IPS DF 19.7 (cell line): ENCODE measurements at regions not wholly inside any gene's neighbourhood (a gene's known extent, or its start where the extent isn't known, plus 50 kb on each side); places are given as distances from the start of the nearest gene placed in this dataset.

Source experiments
- DNase-seq: peaks from one replicate; pipeline ENCODE4 v3.0.0-alpha.2; 2013; ENCODE audit warnings: low read depth, low spot score

DNA sequence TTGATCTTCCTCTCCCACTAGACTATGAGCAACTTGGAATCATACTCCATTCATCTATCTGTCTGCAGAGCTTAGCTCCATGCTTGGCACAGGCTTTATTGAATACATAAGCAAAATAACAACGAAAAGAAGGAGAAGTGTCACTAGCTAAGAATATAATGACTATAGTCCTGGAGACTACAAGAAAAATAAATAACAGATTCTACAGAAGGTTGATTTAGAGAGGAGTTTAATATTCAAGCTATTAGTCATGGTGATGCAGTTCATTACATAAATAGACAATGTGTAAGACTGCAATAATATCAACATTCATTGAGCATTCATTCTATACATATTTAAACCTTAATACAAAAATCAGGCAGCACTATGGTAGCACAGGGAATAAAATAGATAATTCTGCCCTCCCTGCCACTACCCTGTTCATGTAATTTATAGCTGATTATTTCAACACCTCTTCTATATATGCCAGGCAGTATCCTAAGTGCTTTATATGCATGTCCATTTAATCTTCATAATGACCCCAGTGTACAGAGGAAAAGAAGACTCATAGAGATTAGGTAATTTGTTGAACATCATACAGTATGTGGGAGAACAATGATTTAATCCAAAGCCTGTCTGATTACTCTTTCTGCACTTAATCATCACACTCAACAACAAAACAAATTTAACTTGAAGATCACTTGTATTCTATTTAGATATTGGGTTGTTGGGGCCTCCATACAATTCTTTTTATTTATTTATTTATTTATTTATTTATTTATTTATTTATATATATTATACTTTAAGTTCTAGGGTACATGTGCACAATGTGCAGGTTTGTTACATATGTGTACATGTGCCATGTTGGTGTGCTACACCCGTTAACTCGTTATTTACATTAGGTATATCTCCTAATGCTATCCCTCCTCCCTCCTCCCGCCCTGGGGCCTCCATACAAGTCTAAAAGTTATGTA lies 165.3 kb downstream of the RNF152 start:
- no peak for DNase-seq

- no peak for DNase-seq
These were observed 168.3 kb downstream of the RNF152 start for GRCh38 chr18:61724532-61724931.

DNA sequence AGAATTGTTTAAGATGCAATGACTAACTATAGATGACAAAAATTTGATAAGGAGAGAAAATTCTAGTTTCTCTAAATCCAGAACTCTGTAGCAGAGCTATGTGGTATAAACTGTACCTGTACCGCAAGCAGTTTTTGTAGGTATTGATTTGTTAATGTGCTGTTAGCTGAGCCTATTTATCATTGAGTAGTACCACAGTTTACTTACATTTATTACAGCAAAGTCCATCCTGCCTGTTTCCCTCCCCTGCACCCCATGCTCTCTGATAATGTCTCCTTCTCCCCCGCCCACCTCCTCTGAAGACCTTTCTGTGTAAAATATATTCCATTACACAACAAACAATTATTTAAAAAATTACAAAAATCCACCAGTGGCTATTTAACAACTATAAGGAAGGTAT lies 170.6 kb downstream of the RNF152 start:
- no peak for DNase-seq

GRCh38 chr18:61720496-61720895 lies 172.3 kb downstream of the RNF152 start:
- DNase-seq: no peak

- DNase-seq: no peak
These were observed 173.1 kb downstream of the RNF152 start for GRCh38 chr18:61719671-61720070.

DNA sequence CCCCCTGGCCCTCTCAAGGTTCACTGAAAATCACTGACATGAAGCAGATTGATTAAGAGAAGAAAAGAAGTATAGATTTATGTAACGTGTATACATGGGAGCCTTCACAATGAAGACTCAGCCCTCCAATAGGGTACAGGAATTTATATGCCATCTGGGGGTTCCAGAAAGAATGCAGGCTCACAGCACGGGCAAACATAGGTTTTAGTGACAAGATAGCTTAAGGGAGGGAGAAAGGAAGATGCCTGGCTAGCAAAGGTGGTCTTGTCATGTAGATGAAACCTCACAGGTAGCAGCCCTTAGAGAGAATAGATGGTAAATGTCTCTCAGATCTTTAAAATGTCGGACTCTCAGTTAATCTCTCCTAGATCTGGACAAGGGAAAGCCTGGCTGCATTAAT lies 173.9 kb downstream of the RNF152 start:
- no peak for DNase-seq

- DNase-seq: no peak
These were observed 178.4 kb downstream of the RNF152 start for GRCh38 chr18:61714421-61714820.

GRCh38 chr18:61713502-61713901 lies 179.3 kb downstream of the RNF152 start:
- DNase-seq: no peak

- no peak for DNase-seq
These were observed 182.7 kb downstream of the RNF152 start for GRCh38 chr18:61710082-61710620.

GRCh38 chr18:61706276-61706915 lies 186.4 kb downstream of the RNF152 start:
- no peak for DNase-seq

DNA sequence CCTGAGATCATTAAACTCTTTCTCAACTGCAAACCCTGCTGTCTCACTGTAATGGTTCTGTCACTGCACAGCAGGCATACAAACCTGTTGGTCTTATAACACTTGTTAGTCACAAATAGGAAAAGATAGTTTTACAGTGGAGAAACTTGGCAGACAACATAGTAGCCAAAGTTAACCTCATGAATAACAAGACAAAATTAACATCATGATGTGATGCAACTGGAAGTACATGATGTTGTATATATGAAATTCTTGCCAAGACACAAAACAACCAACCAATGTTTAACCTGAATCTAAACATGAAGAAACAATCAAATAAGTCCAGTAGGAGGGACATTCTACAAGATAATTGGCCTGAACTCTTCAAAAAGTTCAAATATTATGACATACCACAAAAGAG lies 189.3 kb downstream of the RNF152 start:
- no peak for DNase-seq

DNA sequence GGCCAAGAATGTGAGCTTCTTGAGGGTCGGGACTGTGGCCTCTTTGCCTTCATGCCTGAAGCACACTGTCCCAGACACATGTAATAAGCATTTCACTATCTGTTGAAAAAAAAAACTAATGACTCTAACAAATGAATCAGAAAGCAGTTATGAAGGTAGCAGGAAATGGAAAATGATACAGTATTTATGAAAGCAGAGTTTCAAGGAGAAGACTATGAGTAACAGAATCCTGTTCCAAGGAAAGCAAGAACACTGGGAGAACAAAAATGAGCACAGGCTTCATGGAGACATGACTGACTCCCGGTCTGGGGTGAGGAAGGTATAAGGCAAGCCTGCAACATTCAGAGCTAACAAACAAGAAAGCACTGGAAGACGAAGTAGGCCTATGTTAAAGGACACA lies 190.8 kb downstream of the RNF152 start:
- no peak for DNase-seq

GRCh38 chr18:61699397-61700110 lies 193.3 kb downstream of the RNF152 start:
- no peak for DNase-seq

DNA sequence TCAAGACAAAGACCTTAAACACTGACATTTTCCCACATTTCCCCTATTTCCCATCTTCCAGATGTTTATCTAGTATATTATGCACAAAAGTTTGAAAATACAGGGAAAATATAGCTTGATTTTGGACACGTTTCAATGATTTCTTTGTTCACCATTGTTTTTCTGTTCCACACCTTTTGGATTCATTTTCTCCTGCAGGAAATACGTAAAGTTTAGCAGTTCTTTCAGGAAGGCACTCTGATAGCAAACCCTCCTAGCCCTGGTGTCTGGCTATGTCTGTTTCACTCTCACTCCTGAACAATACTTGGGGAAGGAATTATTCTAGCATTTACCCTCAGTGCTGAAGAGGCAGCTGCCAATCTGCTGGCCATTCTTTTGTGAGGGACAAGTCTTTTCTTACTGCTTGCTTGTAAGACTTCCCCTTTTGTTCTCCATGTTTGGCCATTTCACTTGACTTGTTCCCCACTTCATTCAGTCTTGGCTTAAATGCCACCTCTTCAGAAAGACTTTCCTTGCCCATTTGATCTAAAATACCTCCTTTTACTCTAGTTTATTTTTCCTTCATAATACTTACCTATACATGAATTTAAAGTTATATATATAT lies 195.4 kb downstream of the RNF152 start:
- DNase-seq: no peak

GRCh38 chr18:61694236-61694635 lies 198.6 kb downstream of the RNF152 start:
- DNase-seq: no peak

GRCh38 chr18:61690418-61691138 lies 202.2 kb downstream of the RNF152 start:
- no peak for DNase-seq

DNA sequence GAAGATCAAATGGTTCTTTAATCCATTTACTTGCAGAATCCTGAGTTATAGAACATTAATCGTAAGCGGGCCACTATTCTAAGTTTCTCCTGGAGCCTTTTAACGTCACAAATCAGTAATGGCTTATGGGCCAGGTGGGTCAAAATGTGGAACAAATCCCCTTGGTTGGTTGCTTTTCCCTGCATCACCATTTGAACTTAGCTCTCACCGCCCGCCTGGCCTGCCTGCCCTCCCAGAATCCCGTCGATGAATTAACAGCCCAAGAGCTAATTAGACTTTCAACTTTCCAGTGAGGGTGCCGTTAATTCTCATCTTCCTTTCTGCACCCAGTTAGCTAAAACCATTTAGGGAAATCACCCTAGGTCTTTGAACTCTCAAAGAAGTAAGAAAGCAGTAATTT lies 205.5 kb downstream of the RNF152 start:
- no peak for DNase-seq

DNA sequence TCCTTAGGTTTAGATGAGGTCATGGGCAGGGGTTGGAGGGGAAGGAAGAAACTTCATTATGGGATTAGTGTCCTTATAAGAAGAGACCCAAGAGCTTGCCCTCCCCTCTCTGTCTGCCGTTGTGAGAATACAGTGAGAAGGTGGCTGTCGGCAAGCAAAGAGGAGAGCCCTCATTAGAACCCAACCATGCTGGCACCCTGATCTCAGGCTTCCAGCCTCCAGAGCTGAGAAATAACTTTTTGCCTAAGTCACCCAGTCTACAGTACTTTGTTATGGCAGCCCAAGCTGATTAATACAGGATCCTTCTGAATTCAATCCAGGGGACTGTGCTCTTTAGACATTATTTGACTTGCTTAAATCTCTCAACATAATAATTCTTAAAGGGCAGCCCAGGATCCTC lies 209.0 kb downstream of the RNF152 start:
- no peak for DNase-seq

DNA sequence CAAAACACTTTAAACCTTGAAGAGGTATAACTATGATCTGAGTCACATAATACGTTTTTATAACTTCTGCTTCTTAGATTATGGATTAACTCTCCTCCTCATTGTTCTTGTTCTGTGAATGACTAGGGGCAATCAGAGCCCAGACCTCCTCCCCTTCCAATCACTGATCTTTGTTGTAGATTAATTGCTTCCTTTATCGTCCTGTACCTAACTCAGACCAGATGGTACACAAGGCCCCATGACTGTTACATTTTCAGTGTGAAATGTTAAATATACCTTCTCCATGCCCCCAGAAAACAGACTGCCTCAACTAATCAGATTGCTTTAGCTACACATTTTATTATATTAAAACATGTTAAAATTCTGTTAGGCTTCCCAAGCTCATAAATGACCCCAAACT lies 211.7 kb downstream of the RNF152 start:
- no peak for DNase-seq

GRCh38 chr18:61679836-61680235 lies 213.0 kb downstream of the RNF152 start:
- no peak for DNase-seq

DNA sequence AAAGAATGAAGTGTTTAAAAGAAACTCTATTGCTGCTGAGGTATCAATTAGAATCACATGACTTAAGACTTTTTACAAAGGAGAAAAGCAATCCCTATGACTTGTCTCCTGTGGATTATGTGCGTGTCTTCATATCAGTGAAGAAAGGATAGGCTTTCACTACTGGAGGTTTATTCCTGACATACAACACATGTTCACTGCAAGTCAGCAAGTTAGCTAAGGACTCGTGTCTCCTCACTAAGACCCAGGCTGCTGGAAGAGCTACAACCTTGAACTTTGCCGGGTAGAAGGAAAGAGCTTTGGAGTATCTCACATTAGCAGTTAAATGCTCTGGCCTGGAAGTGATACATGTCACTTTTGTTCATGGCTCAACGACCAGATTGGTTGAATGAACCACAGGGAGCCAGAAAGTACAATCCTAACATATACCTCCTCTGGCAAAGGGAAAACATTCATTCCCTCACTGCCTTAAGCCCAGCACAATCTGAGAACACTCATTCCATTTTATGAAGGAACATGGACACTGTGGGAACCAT lies 215.3 kb downstream of the RNF152 start:
- no peak for DNase-seq
